Panc1 (cell line): ENCODE measurements at regions not wholly inside any gene's neighbourhood (a gene's known extent, or its start where the extent isn't known, plus 50 kb on each side); places are given as distances from the start of the nearest gene placed in this dataset.

Source experiments
- ATAC-seq: fragments of 200-7000 bp; cut with Tn5 transposase; 2 replicates; pipeline ENCODE4 v1.9.1; 2020; ENCODE audit warnings: mild to moderate bottlenecking, moderate library complexity
- BruUV-seq: library from RNA; stranded (reverse); fragments of 400-500 nt; replicated peaks from 2 replicates; lab custom pipeline; 2021; lab: Mats Ljungman, UMichigan
- CTCF ChIA-PET: fragments of 300-600 bp; sonication (Branson Sonifier 250); formaldehyde crosslinking; loops from one replicate; lab custom pipeline; 2022; ENCODE audit warnings: antibody characterized with exemption; lab: Charles Lee
- POLR2A ChIA-PET: fragments of 300-600 bp; sonication (Branson Sonifier 250); formaldehyde crosslinking; loops from one replicate; lab custom pipeline; 2022; ENCODE audit warnings: antibody characterized with exemption; lab: Charles Lee
- DNase-seq: peaks from one replicate; pipeline ENCODE4 v3.0.0-alpha.2; 2010; ENCODE audit warnings: low read depth, low spot score
- H3K27ac ChIP-seq: 2 replicates; pipeline ENCODE4 v1.5.1; 2011; ENCODE audit warnings: mild to moderate bottlenecking, low read length, inconsistent platforms
- H3K27me3 ChIP-seq: fragments of 200-500 bp; sonication (Bioruptor generic); 2 replicates; pipeline ENCODE4 v1.6.0; 2014; ENCODE audit warnings: low read length, inconsistent platforms; ENCODE audit not compliant: control insufficient read depth, insufficient read depth
- H3K36me3 ChIP-seq: fragments of 200-500 bp; sonication (Bioruptor generic); 2 replicates; pipeline ENCODE4 v1.5.1; 2014; ENCODE audit warnings: inconsistent platforms, mild to moderate bottlenecking, low read length, moderate library complexity; ENCODE audit not compliant: control insufficient read depth, insufficient read depth
- H3K4me1 ChIP-seq: 2 replicates; pipeline ENCODE4 v1.5.1; 2011; ENCODE audit warnings: inconsistent platforms, mild to moderate bottlenecking, low read length, moderate library complexity; ENCODE audit not compliant: control insufficient read depth, insufficient read depth
- H3K4me3 ChIP-seq, 2 experiments: 2 replicates each; pipeline ENCODE4 v1.5.1; 2011 to 2012; ENCODE audit warnings: low read depth in 2 of 2, low read length in 2 of 2, mild to moderate bottlenecking in 2 of 2, inconsistent platforms in 1 of 2, moderate library complexity in 1 of 2
- H3K9me3 ChIP-seq: fragments of 200-500 bp; sonication (Bioruptor generic); 2 replicates; pipeline ENCODE4 v1.5.1; 2014; ENCODE audit warnings: low read depth, mild to moderate bottlenecking, inconsistent platforms, low read length, moderate library complexity; ENCODE audit not compliant: control insufficient read depth, insufficient read depth
- POLR2AphosphoS5 ChIP-seq: IDR thresholded peaks from 2 replicates; pipeline ENCODE4 v1.6.1; 2012; ENCODE audit warnings: mild to moderate bottlenecking, low read depth, low read length, moderate library complexity
- REST ChIP-seq, 2 experiments: IDR thresholded peaks; 2 replicates each; pipeline ENCODE4 v1.6.1; 2011 to 2012; ENCODE audit warnings: low read depth in 2 of 2, control low read depth in 1 of 2, low read length in 1 of 2, mild to moderate bottlenecking in 1 of 2, moderate library complexity in 1 of 2; ENCODE audit not compliant: insufficient read depth in 1 of 2
- SIN3A ChIP-seq: IDR thresholded peaks from 2 replicates; pipeline ENCODE4 v1.6.1; 2012; ENCODE audit warnings: low read depth, mild to moderate bottlenecking, low read length, moderate library complexity, borderline replicate concordance; ENCODE audit not compliant: insufficient read depth
- TCF7L2 ChIP-seq: IDR thresholded peaks from 2 replicates; pipeline ENCODE4 v1.6.1; 2011; ENCODE audit warnings: mild to moderate bottlenecking, low read depth, low read length, inconsistent platforms
- in situ Hi-C: cut with HindIII; loops from 2 replicates; pipeline ENCODE4 v1.10.0; 2016; ENCODE audit warnings: low sequenced_read_pairs, low pct_unique_long_range_greater_than_20kb
- intact Hi-C: fragments of 100-400 bp; cut with micrococcal nuclease; formaldehyde crosslinking; loops from one replicate; pipeline ENCODE4 v1.10.0; 2022; ENCODE audit not compliant: unreplicated experiment
- TF ChIP-seq, protein P1 (sequence below): fragments of 450-650 bp; IDR thresholded peaks from 2 replicates; pipeline ENCODE4 v1.5.1; 2017; ENCODE audit warnings: mild to moderate bottlenecking

- DNase-seq (no peak), ATAC-seq (no peak)
- BruUV-seq = no TSS peak
- ChIA-PET CTCF (no interaction called here), POLR2A (no interaction called here)
- Histone ChIP-seq H3K4me1 (no peaks in the 10 kb centered on the region), H3K27me3 (no peaks in the 10 kb centered on the region), H3K36me3 (no peaks in the 10 kb centered on the region), H3K9me3 (no peaks in the 10 kb centered on the region), H3K4me3 (no peak overlapping the region), H3K27ac (no peak overlapping the region)
- TF ChIP-seq REST (IDR thresholded peaks at IDR 0.05; ENCODE audit: insufficient read depth in 1 of 2, low read depth in 2 of 2, low read length in 1 of 2) (no peak), TCF7L2 (no peak), POLR2AphosphoS5 (no peak), SIN3A (no peak)
- TF ChIP-seq, protein P1, sequence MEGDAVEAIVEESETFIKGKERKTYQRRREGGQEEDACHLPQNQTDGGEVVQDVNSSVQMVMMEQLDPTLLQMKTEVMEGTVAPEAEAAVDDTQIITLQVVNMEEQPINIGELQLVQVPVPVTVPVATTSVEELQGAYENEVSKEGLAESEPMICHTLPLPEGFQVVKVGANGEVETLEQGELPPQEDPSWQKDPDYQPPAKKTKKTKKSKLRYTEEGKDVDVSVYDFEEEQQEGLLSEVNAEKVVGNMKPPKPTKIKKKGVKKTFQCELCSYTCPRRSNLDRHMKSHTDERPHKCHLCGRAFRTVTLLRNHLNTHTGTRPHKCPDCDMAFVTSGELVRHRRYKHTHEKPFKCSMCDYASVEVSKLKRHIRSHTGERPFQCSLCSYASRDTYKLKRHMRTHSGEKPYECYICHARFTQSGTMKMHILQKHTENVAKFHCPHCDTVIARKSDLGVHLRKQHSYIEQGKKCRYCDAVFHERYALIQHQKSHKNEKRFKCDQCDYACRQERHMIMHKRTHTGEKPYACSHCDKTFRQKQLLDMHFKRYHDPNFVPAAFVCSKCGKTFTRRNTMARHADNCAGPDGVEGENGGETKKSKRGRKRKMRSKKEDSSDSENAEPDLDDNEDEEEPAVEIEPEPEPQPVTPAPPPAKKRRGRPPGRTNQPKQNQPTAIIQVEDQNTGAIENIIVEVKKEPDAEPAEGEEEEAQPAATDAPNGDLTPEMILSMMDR = no peak
- in situ Hi-C loops (no loop called here), intact Hi-C loops (no loop called here)
These were observed 624.2 kb upstream of the SPRY2 start for GRCh38 chr13:80965097-80965496.

GRCh38 chr13:80962855-80963254 lies 621.9 kb upstream of the SPRY2 start:
- no TSS peak for BruUV-seq
- Histone ChIP-seq H3K9me3 (no peaks in the 10 kb centered on the region), H3K36me3 (no peaks in the 10 kb centered on the region), H3K27ac (no peak overlapping the region), H3K27me3 (no peaks in the 10 kb centered on the region), H3K4me1 (no peaks in the 10 kb centered on the region), H3K4me3 (no peak overlapping the region)
- CTCF ChIA-PET = no interaction called here
- in situ Hi-C loops (no loop called here), intact Hi-C loops (no loop called here)
- POLR2A ChIA-PET = no interaction called here
- no peak for ATAC-seq
- TF ChIP-seq, protein P1 = no peak
- no peak for TF ChIP-seq SIN3A
- no peak for TF ChIP-seq REST (IDR thresholded peaks at IDR 0.05; ENCODE audit: insufficient read depth in 1 of 2, low read depth in 2 of 2, low read length in 1 of 2)
- TF ChIP-seq POLR2AphosphoS5 = no peak
- no peak for TF ChIP-seq TCF7L2
- DNase-seq = no peak
